Endothelial cell (in vitro differentiated cells): ENCODE measurements at regions not wholly inside any gene's neighbourhood (a gene's known extent, or its start where the extent isn't known, plus 50 kb on each side); places are given as distances from the start of the nearest gene placed in this dataset.

Experiments
- DNase-seq: peaks from one replicate; pipeline ENCODE4 v3.0.0; 2021; ENCODE audit warnings: low spot score
- H3K27ac Mint-ChIP-seq: one replicate; pipeline ENCODE4 v1.8.0; 2021; ENCODE audit warnings: mixed read lengths, inconsistent platforms; ENCODE audit not compliant: unreplicated experiment
- H3K27me3 Mint-ChIP-seq: one replicate; pipeline ENCODE4 v1.8.0; 2021; ENCODE audit warnings: mild to moderate bottlenecking, moderate library complexity, mixed read lengths, inconsistent platforms; ENCODE audit not compliant: unreplicated experiment
- H3K36me3 Mint-ChIP-seq: one replicate; pipeline ENCODE4 v1.8.0; 2021; ENCODE audit warnings: mild to moderate bottlenecking, low read depth, mixed read lengths, inconsistent platforms; ENCODE audit not compliant: unreplicated experiment
- H3K4me1 Mint-ChIP-seq: one replicate; pipeline ENCODE4 v1.8.0; 2021; ENCODE audit warnings: mild to moderate bottlenecking, mixed read lengths, inconsistent platforms; ENCODE audit not compliant: unreplicated experiment
- H3K4me3 Mint-ChIP-seq: one replicate; pipeline ENCODE4 v1.8.0; 2021; ENCODE audit warnings: mild to moderate bottlenecking, mixed read lengths, inconsistent platforms; ENCODE audit not compliant: unreplicated experiment
- H3K9me3 Mint-ChIP-seq: one replicate; pipeline ENCODE4 v1.8.0; 2021; ENCODE audit warnings: mixed read lengths, inconsistent platforms; ENCODE audit not compliant: unreplicated experiment
- TF ChIP-seq, protein P1 (sequence below): fragments of 200-600 bp; sonication (generic); IDR thresholded peaks from one replicate; pipeline ENCODE4 v1.5.0; 2021; ENCODE audit warnings: antibody characterized with exemption; ENCODE audit not compliant: unreplicated experiment

DNA sequence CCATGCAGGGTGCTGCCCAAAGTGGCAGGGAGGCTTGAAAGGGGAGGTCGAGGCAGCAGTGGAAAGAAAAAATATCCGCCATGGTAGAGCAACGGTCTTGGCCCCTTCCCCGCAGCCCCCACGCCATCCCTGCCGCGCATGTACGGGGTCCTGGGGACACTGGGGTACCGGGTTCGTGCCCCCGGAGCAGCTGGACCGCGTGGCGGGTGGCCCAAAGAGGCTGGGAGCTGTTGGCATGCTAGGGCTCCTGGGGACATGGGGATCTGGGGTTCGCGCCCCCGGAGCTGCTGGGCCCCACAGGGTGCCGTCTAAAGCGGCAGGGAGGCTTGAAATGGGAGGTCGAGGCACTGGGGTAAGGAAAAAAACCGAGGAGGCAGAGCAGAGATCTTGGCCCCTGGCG is 316.5 kb downstream of the ALG10 start:
- H3K4me3 Mint-ChIP-seq, result no peak overlapping the region
- no peaks in the 10 kb centered on the region for H3K4me1 Mint-ChIP-seq
- H3K36me3 Mint-ChIP-seq, result peaks cover 3% of the 10 kb centered on the region
- peaks cover 3% of the 10 kb centered on the region for H3K9me3 Mint-ChIP-seq
- TF ChIP-seq, protein P1, sequence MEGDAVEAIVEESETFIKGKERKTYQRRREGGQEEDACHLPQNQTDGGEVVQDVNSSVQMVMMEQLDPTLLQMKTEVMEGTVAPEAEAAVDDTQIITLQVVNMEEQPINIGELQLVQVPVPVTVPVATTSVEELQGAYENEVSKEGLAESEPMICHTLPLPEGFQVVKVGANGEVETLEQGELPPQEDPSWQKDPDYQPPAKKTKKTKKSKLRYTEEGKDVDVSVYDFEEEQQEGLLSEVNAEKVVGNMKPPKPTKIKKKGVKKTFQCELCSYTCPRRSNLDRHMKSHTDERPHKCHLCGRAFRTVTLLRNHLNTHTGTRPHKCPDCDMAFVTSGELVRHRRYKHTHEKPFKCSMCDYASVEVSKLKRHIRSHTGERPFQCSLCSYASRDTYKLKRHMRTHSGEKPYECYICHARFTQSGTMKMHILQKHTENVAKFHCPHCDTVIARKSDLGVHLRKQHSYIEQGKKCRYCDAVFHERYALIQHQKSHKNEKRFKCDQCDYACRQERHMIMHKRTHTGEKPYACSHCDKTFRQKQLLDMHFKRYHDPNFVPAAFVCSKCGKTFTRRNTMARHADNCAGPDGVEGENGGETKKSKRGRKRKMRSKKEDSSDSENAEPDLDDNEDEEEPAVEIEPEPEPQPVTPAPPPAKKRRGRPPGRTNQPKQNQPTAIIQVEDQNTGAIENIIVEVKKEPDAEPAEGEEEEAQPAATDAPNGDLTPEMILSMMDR, result no peak
- no peak for DNase-seq
- peaks cover 11% of the 10 kb centered on the region for H3K27me3 Mint-ChIP-seq
- no peak overlapping the region for H3K27ac Mint-ChIP-seq

DNA sequence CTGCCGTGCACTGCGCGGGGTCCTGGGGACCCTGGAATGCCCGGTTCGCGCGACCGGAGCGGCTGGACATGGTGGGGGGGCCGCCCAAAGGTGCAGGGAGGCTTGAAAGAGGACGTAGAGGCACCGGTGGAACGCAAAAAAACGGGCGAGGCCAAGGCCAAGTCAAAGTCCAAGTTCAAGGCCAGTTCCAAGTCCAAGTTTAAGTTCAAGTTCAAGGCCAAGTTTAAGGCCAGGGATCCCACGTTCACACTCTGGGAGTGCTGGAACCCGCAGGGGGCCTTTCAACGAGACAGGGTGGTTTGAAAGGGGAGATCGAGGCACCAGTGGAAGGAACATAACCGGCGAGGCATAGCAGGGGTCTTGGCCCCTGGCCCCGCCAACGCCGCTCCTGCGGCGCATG is 317.6 kb downstream of the ALG10 start:
- no peaks in the 10 kb centered on the region for H3K4me1 Mint-ChIP-seq
- peaks cover 3% of the 10 kb centered on the region for H3K36me3 Mint-ChIP-seq
- H3K27ac Mint-ChIP-seq, result no peak overlapping the region
- H3K9me3 Mint-ChIP-seq, result peaks cover 3% of the 10 kb centered on the region
- no peak overlapping the region for H3K4me3 Mint-ChIP-seq
- TF ChIP-seq, protein P1, result no peak
- peaks cover 11% of the 10 kb centered on the region for H3K27me3 Mint-ChIP-seq
- DNase-seq, result no peak

DNA sequence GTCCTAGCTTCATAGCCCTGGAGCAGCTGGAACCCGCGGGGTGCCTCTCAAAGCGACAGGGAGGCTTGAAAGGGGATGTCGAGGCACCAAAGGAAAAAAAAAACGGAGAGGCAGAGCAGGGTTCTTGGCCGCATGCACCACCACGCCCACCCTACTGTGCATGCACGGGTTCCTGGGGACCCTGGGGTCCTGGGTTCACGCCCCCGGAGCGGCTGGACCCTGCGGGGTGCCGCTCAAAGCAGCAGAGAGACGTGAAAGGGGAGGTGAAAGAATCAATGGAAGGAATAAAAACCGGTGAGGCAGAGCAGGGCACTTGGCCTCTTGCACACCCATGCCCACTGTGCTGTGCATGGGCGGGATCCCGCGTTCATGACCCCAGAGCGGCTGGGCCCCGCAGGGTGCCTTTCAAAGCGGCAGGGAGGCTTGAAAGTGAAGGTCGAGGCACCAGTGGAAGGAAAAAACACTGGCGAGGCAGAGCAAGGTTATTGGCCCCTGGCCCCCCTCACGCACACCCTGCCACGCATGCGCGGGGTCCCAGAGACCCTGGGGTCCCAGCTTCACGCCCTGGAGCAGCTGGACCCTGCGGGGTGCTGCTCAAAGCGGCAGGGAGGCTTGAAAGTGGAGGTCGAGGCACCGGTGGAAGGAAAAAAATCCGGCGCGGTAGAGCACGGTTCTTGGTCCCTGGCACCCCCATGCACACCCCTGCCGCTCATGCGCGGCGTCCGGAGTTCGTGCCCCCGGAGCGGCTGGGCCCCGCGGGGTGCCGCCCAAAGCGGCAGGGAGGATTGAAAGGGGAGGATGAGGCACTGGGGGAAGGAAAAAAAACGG is 318.5 kb downstream of the ALG10 start:
- Mint-ChIP-seq H3K27me3 (peaks cover 11% of the 10 kb centered on the region), H3K9me3 (peaks cover 3% of the 10 kb centered on the region), H3K27ac (no peak overlapping the region), H3K36me3 (peaks cover 3% of the 10 kb centered on the region), H3K4me3 (no peak overlapping the region), H3K4me1 (no peaks in the 10 kb centered on the region)
- TF ChIP-seq, protein P1, result no peak
- no peak for DNase-seq

DNA sequence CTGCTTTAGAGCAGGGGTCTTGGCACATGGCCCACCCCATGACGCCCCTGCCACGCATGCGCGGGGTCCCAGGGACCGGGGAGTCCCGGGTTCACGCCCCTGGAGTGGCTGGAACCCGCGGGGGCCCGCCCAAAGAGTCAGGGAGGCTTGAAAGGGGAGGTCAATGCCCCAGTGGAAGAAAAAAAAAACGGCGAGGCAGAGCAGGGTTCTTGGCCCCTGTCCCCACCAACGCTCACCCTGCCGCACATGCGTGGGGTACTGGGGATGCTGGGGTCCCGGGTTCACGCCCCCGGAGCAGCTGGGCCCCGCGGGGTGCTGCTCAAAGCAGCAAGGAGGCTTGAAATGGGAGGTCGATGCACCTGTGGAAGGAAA is 319.1 kb downstream of the ALG10 start:
- Mint-ChIP-seq H3K4me1 (no peaks in the 10 kb centered on the region), H3K36me3 (peaks cover 3% of the 10 kb centered on the region), H3K27ac (no peak overlapping the region), H3K27me3 (peaks cover 11% of the 10 kb centered on the region), H3K9me3 (peaks cover 3% of the 10 kb centered on the region), H3K4me3 (no peak overlapping the region)
- TF ChIP-seq, protein P1, result no peak
- DNase-seq, result no peak

DNA sequence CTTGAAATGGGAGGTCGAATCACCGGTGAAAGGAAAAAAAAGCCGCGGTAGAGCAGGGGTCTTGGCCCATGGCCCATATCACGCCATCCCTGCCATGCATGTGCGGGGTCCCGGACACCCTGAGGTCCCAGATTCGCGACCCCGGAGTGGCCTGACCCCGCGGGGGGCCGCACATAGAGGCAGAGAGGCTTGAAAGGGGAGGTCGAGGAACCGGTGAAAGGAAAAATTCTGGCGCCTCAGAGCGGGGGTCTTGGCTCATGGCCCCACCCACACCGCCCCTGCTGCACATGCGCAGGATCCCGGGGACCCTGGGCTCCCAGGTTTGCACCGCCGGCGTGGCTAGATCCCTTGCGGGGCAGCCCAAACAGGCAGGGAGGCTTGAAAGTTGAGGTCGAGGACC is 319.8 kb downstream of the ALG10 start:
- Mint-ChIP-seq H3K36me3 (peaks cover 3% of the 10 kb centered on the region), H3K4me1 (no peaks in the 10 kb centered on the region), H3K9me3 (peaks cover 3% of the 10 kb centered on the region), H3K27me3 (peaks cover 13% of the 10 kb centered on the region), H3K27ac (no peak overlapping the region), H3K4me3 (no peak overlapping the region)
- TF ChIP-seq, protein P1, result no peak
- DNase-seq, result no peak
